Midbrain (tissue), 1 donor: ENCODE measurements at regions not wholly inside any gene's neighbourhood (a gene's known extent, or its start where the extent isn't known, plus 50 kb on each side); places are given as distances from the start of the nearest gene placed in this dataset.

ENCODE experiments used
- DNase-seq: peaks from one replicate; lab custom pipeline; 2025; lab: John Stamatoyannopoulos, UW

DNA sequence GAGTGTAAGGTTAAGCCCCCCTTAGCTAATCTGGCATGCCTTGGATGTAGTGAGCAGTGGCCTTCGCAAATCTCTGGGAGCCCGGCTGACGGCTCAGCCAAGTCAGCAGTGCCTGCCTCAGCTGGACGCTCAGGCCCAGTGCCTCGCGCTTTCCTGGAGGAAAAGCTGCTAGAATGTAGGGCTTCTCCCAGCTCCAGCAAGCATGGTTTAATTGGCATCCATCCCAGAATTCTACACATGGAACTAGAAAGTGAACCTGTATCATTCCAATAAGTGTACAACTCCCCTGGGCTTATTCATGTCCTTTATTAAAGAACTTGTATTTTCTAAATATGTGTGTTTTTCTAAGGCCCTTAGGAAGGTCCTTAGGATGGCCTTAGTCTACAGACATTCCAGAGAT is 287.8 kb upstream of the SHH start:
- DNase-seq = no peak

DNA sequence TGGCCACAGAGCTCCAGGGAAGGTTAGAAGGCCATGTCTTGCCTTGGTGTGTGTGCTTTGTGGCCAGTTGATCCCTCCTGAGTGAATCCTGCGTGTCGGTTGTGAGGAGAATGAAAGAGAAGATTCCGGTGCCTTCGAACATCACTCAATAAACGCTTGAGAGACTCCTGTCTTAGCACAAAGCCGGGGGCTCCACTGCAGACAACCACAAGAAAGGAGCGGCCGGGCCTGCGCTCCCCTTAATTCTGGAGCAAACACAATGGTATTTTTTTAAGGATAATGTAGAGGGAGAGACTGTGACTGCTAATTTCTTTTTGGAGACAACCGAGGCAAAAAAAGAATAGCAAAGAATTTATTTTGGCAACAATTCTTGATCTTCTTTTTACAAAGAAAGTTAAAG is 286.8 kb upstream of the SHH start:
- no peak for DNase-seq

DNA sequence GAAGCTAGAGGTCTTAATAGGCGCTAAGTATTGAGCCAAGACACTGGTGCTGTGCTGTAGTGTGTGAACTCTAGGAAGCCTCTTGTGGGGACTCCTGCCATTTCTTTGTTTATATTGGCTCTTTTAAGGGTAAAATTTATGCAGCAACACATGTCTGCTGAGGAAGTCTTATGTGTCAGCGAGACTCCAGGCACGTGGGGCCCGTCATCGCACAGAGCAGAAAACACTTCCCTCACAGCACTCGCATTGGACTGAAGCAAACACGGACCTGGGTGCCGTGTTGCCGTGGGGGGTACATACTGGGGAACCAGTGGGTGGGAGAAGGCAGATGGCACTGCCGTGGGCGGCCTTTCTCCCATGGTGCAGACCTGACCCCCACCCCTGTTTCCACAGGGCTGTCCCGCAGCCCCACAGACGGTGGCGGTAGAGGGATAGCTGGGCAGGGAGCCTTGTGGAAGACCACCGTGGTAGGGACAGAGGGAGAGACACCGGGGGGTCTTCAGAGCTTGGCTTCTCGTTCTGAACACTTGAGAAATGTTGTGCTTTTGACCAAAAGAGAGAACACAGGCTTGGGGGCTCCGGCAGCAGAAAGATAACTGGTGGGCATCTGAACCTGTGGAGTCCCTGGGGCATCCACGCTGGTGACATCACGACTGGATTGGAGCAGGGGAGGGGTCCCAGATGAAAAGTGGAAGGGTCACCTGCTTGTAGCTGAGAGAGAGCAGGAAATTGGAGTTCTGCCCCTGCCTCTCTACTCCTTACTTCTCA is 284.7 kb upstream of the SHH start:
- no peak for DNase-seq

DNA sequence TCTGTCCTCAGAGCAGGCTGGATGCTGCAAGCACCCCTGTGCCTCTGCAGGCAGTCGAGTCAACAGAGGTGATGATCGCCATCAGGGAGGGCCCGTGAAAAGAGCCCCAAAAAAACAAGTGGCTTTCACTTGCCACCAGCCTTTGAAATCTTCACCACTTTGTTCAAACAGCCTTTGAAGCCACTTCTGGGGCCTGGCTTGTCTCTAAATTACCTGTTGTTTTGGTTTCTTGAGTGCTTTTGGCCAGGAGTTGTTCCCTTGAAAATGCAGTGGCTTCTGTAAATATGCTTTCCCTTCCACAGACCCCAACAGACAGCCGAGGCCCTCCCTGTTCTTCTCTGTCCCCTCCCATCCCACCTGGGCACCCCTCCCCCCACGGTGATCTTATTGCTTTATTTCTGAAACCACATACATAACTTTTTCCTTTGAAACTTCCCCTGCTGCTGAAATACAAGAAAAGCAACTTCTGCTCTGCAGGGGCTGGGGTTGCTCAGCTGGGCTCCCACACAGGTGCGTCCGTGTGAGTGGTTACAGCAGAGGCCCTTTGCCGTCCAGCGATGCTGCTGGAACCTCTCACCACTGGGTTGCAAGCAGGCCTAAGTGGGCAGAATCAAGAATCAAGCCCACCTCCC is 283.8 kb upstream of the SHH start:
- no peak for DNase-seq

DNA sequence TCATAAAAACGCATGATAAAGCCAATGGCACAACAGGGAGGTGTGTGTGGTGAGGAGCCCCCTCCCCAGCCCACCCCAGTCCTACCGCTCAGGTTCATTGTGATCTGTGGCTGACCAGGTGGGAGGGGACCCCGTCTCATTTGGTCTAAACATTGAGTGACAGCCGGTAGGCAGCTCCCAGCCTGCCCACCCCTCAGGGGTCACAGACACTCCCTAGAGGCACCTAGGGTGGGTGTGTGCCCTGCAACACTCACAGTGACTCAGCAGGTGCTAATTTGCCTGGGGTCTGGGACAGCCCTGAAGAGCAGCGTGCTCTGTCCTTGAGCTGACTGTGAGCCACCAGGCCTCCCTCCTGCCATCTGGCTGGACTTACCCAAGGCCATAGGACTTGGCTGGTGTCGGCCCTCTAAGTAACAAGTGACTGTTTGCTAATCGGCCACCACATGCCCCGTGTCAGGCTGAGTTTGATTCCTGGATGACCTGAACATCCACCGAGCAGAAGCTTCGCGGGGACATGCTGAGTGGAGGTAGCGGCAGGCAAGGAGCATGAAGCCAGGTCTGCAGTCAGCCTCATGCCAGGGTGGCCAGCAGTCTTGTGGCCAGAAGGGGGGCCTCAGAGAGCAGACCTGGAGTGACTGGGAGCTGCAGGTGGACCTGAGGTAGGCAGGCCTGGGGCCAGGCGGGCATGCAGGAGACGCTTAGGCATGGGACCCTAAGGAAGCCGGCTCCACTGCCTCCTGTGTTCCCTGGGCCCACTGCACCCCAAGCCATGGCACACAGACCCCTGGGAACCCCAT is 282.3 kb upstream of the SHH start:
- DNase-seq = no peak

DNA sequence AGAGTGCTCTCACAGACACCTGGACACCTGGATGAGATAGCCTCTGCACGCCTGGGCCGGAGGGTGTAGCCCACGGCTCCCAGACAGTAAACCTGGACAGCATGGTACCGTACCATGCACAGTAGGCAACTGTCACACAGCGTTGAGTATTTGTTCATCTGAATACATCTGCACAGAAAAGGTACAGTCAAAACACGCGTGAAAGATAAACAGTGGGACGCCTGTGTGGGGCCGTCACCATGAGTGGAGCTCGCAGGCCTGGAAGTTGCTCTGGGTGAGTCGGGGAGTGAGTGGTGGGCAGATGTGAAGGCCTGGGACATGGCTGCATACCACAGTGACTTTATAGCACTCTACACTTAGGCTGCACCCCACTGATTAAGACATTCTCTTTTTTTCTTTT is 280.0 kb upstream of the SHH start:
- no peak for DNase-seq

DNA sequence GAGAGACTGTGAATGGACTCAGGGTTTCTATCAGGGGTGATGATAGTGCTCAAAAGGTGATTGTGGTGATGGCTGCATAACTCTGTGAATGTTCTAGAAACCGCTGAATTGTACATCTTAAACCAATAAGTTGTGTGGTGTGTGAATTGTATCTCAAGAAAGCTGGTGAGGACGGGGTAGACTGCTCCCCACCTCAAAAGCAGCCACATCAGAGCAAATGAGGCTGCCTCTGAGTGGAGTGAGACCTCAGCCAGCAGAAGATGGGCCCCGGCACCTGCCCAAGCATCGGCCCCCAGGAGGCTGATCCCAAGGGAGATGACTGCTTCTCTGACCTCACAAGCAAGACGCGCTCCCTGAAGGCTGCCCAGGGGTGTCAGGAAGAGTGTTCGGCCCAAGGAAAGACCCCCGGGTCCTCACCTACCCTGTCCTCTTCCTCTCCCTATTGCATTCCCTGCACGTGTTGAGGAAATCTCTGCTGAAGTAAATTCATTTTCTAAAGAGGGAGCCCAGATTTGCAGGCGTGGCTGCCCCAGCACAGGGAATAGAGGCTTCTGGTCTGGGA is 279.3 kb upstream of the SHH start:
- no peak for DNase-seq

DNA sequence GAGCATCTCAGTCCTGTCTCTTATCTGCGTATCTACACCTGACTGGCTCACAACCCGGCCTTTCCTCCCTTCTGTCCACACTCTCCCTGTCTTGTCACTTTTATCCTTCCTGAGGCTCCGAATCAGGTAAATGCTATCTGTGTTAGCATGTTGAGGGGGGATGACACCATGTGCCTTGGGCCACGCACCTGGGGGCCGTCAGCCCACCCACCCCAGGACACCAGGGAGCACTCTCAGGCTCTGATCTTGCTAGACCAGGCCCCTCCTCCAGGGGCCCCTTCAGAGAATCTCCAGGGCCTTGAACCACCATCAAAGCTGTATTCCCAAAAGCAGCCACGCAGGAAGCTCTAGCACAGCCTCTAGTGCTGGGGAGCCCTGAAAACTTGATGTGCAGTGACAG is 278.7 kb upstream of the SHH start:
- DNase-seq = no peak

DNA sequence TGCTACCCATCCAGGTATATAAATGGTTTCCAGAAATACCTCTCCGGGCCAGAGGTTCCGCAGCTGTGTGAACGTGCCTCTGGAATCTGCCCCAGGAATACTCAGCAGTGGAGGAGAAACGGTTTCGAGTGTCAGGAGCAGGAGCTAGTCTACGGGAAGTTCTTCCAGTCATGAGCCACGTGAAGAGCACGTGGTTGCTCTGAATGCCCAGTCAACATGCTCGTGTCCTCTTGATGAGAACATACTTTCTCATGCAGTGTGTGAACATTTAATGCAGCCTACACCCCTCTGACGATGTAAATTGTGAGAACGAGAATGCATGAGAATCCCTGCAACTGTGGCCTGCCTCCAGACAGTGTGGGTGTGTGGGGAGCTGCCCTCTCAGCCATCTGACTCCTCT is 277.0 kb upstream of the SHH start:
- no peak for DNase-seq

DNA sequence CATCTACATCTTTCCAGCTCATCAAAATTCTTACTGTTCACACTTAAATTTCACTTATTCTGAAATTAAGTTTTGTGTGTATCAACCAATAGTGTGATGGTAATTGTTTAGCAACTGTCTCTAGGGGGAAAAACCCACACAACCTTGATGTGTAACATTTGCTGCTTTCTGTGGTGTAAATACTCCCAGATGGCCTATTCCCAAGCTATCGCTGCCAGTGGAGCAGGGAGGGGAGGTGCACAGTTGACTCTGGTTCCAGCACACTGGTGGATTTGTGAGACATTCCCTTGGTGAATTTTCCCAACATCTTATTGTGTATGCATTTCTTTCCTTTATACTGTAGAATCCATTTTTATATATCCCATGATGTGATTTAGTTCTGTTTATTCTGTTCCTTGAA is 275.9 kb upstream of the SHH start:
- no peak for DNase-seq

DNA sequence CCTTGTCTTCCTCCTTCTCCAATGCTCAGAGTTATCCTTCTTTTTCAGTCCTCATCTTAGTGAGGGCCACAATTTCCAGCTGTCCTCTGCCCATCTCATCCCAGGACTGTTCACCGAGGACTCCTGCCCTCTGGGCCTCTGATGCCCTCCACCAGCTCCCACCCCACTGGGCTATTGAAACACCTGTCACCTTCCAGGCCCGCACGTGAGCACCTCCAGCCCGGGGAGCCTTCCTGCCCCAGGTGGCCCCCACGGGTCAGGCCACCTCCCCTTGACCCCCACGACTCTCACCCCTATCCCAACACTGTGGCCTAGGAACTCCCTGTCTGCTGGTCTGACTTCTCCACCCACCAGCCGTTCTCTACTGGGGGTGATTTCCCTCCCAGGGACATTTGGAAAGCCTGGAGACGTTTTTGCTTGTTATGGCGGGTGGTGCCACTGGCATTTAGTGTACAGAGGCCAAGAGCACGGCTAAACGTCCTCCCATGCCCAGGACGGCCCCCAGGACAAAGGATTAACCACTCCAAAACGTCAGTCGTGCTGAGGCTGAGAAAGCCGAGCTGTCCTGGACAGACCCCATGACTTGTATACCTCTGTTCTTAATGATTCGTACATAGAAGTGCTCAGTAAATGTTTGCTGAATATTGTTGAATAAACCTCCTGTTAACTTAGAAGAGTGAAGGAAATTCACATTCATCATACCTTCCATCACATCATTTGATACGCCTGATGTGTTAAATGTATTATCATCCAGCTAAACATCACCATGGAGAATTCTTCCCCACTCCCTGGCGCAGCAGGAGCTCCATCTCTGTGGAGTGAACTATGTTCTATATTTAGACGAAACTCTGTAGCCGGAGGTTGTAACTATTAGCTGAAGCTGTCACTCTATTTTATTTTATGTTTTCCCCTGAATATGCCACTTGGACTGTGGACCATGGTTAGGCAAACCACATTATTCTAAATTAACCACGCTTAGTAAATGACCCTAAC is 270.1 kb upstream of the SHH start:
- no peak for DNase-seq

DNA sequence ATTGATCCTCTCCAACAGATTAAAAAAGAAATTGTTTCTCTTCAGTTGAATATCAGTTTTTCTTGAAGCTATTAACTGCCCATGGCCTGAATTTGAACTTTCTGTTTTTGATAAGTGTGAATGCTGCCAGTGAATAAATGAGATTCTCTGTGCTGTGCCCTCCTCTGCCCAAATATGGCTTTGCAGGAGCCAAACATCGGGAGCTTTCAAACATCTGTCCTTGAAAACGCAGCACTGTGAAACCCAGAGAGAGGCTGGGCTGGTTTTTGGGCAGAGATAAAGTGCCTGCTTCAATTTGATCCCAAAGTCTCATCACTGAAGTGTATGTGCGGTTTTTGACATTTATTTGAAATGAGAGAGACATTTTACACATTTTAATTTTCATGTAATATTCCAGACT is 268.3 kb upstream of the SHH start:
- no peak for DNase-seq

DNA sequence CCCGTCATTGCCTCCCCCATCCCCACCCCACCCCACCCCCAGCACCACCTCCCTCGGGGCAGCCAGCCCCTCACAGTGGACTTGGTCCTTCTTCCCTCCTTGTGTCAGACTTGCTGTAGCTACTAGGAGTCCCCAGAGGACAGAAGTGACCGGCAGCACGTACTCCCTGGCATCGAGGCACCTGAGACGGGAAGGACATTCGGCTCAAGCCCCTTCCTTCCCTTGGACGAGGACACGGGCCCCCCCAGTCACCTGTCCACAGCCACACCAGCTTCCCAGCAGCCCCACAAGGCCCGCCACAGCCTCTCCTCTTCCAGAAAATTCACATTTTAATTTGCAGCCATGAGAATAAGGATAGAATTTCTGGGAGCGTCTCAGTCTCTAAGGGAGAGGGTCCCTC is 267.8 kb upstream of the SHH start:
- DNase-seq = no peak

DNA sequence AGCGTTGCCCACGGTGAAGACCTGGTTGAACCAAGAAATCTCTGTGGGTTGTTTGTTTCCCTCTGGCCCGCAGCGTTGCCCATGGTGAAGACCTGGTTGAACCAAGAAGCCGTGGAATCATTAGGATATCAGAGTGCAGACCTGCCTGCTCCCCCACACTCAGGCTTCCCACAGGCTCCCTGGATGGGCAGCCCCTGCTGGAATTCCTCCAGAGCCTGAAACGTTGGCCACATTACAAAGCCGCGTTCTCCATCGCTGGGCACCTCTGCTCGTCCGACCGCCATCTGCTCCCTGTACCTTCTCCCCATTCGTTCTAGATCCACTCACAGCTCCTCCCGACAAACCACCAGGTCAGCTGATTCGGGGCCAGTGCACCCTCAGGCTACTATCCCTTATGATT is 266.9 kb upstream of the SHH start:
- DNase-seq = no peak

DNA sequence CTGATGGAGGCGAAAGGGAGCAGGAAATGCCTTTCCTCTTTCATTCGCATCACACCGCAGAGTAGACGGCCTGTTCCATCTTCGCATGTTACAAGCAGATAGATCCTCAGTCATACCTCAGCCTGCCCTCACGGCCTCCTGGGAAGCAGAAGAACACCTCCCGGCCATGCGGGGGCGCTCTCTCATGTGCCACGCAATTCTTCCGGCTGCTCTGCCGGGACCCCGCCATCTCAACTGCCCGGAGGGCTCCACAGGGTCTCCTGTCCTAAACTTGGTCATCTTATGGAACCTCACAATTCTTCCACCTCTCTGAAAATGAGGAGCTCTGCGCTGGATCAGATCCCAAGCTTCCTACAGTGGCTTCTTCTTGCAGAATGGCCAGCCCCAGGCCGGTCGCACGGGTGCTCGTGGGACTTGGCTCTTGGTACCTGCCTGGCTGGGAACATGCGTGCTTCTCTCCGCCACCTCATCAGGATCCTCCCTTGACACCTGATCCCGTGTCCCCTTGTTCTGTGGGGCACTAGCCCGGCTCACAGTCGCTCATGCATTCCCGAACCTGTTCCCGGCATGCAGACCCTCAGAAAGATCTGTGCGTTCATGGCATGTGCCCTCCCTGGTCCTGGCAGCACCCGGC is 262.8 kb upstream of the SHH start:
- no peak for DNase-seq

DNA sequence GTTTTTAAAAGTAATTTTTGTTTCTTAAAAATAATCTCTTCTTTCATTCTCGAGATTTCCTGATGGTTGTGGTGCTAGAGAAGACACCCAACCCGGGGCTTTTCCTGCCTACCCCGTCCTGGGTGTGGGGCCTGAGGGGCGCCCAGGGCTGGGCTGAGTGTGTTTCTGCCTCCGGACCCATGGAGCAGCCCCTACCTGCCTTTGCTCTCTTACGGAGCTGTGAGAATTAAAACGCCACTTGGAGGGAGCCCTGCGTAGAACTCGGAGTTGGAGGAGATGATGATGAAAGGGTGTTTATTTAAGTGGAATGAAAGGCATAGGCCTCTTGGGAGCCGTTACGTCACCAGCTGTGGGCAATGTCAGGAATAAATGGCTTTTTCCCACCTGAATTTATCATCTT is 261.8 kb upstream of the SHH start:
- DNase-seq = no peak

DNA sequence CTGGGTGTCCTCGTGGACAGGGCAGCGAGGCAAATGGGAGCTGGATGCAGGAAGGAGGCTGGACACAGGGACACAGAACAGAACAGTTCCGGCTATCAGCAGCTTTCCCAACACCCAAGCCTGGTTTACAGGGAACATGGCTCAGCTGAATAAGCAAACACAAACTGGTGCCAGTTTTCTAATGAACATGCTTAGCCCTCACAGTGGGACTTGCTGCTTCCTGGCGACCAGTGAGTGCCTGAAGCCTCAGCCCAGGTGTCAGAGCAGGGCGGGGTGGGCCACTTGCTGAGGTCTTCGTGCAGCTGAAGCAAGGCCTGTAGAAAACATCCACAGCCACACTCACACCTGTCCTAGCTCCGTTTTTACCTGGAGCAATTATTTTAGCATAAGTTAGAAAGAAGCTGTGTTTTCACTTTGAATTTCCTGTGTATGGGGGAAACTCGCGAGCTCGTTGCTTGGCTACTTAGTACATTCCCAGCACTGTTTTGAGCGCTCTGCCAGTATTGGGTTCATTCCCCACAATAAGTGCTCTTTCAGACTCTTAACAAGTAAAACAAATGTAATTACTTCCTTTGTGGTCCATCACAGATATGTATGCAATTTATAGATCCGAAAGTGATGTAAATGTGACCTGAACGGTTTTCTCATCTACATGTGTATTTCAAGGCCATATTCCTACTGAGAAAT is 261.2 kb upstream of the SHH start:
- DNase-seq = no peak

DNA sequence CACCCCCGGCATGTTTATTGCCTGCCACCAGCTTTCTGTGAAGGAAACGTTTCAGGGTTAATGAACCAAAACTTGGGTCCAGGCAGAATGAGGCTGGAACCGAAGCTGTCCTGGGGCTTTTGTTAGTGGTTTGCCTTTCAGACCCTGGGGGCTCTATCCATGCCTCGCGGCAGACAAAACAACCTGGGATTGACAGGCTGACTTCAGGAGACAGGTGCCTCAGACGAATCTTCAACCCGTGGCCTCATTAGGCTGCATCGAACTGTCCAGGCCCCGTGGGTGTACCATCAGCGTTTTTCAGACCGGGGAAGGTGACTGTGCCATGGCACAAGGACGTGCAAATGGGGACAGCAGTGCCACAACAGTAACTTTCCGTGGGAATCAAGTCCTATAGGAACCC is 259.3 kb upstream of the SHH start:
- DNase-seq = no peak

DNA sequence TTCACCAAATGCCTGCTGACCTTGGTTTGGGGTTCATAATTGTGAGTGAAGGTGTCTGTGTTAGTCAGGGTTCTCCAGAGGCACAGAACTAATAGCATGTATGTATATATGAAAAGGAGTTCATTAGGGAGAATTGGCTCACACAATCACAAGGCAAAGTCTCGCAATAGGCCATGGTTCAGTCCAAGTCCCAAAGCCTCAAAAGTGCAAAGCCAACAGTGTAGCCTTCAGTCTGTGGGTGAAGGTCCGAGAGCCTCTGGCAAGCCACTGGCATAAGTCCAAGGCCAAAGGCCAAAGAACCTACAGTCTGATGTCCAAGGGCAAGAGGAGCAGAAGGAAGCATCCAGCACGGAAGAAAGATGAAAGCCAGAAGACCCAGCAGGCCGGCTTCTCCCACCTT is 257.6 kb upstream of the SHH start:
- DNase-seq = no peak

DNA sequence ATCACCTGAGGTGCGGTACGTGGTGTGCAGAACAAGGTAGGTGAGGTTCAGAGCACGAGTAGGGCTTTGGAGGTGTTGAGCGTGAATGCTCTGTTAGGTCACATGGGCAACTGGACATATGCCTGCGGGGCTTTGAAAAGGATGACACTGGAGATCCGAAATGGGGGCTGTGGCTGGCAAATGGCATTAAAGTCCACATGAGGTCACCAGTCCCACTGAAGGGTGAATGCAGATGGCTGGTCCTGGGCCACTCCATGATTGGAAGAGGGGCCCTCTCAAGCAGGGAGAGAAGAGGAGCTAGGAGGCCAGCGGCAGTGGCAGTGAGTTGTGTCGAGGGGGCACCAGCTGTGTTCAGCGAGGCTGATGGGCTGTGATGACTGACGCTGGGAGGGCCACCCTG is 254.9 kb upstream of the SHH start:
- DNase-seq = no peak

DNA sequence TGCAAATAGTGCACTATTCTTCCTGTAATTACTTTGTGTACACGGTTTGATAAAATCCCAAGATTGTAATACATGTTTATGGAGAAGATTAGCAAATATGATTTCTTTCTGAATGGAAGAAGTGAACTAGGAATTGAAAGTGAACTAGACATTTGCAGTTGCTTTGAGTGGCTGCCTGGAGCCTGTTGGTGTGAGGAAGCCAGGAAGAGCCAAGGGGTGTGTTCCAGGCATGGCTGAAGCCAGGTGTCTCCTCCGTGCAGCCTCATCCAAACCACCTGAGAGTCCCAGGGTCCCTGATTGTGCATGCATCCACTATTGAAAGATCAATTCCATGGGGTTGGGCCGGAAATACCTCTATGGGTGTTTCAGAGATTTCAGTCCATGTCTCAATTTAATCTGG is 253.1 kb upstream of the SHH start:
- no peak for DNase-seq
